ENCODE measurements at regions not wholly inside any gene's neighbourhood (a gene's known extent, or its start where the extent isn't known, plus 50 kb on each side); places are given as distances from the start of the nearest gene placed in this dataset.

- TF ChIP-seq POLR2A (IDR thresholded peaks at IDR 0.05; ENCODE audit: low read depth, low read length) (no peak), POLR2AphosphoS5 (IDR thresholded peaks at IDR 0.05; ENCODE audit: low read depth, low read length) (no peak)
Measured at GRCh38 chr2:195313962-195314361, 343.1 kb upstream of the SLC39A10 start.

Data from GM12892 (cell line).